Adrenal gland (tissue), 9 donors: ENCODE measurements at regions not wholly inside any gene's neighbourhood (a gene's known extent, or its start where the extent isn't known, plus 50 kb on each side); places are given as distances from the start of the nearest gene placed in this dataset.

ENCODE experiments used
- DNase-seq, 7 donors: peaks; one replicate each; pipeline ENCODE4 v3.0.0-alpha.2; 2019 to 2020
- H3K27ac ChIP-seq, 5 donors: fragments of 200-600 bp; sonication (generic) in 4 of 5; 1 replicate in 3 of 5; 2 replicates in 2 of 5; pipeline versions ENCODE4 v1.5.1 to v1.8.0; 2016 to 2020; ENCODE audit warnings: mild to moderate bottlenecking in 1 of 5
- H3K27me3 ChIP-seq: fragments of 200-600 bp; 2 replicates; pipeline ENCODE4 v1.8.0; 2021
- H3K36me3 ChIP-seq, 2 donors: fragments of 200-600 bp; replicated peaks in 1 of 2; 1 replicate in 1 of 2; 2 replicates in 1 of 2; pipeline versions ENCODE4 v1.5.1 to v1.8.0; 2018 to 2022
- H3K4me1 ChIP-seq, 2 donors: fragments of 200-600 bp; replicated peaks in 1 of 2; 1 replicate in 1 of 2; 2 replicates in 1 of 2; pipeline versions ENCODE4 v1.5.1 to v1.8.0; 2018 to 2021
- H3K4me3 ChIP-seq, 4 donors: fragments of 200-600 bp; sonication (generic) in 3 of 4; one replicate each; pipeline ENCODE4 v1.5.1; 2016 to 2018
- H3K9me3 ChIP-seq, 3 donors: fragments of 200-600 bp; sonication (generic) in 1 of 3; replicated peaks in 1 of 3; 1 replicate in 2 of 3; 2 replicates in 1 of 3; pipeline versions ENCODE4 v1.5.1 to v1.8.0; 2016 to 2021
- POLR2A ChIP-seq, 2 donors: fragments of 450-650 bp; IDR thresholded peaks; one replicate each; pipeline ENCODE4 v1.6.1; 2017; ENCODE audit warnings: antibody characterized with exemption in 2 of 2, mild to moderate bottlenecking in 2 of 2, moderate library complexity in 1 of 2
- WGBS, 4 donors: extraction: QIAGEN DNeasy Blood & Tissue Kit in 2 of 4; methylation state at CpG; one replicate each; pipeline versions ENCODE4 v1.1.5 to v1.1.7; 2013 to 2017; 5-methylcytosine and 5-hydroxymethylcytosine counted together
- intact Hi-C, 2 donors: fragments of 100-400 bp; cut with DNase I; formaldehyde crosslinking; loops; one replicate each; pipeline versions ENCODE4 v1.14.1 to v1.15.0; 2022 to 2023
- TF ChIP-seq, protein P1 (sequence below), 6 experiments: fragments of 450-650 bp in 4 of 6; fragments of 200-600 bp in 2 of 6; sonication (generic) in 1 of 6; IDR thresholded peaks; 1 replicate in 5 of 6; 2 replicates in 1 of 6; pipeline versions ENCODE4 v1.5.1 to v1.8.0; 2016 to 2021; ENCODE audit warnings: antibody characterized with exemption in 6 of 6, mild to moderate bottlenecking in 2 of 6, moderate library complexity in 1 of 6
- donor health status: healthy with polysubstance abuse.
- donor health status: Bipolar disorder and iron deficiency.
- donor health status: DM: yes; HTN: yes; CAD: no.
- donor health status: DM: no; HTN: no; CAD: no.
- donor health status: DM: no; HTN: no; CAD: no.

DNA sequence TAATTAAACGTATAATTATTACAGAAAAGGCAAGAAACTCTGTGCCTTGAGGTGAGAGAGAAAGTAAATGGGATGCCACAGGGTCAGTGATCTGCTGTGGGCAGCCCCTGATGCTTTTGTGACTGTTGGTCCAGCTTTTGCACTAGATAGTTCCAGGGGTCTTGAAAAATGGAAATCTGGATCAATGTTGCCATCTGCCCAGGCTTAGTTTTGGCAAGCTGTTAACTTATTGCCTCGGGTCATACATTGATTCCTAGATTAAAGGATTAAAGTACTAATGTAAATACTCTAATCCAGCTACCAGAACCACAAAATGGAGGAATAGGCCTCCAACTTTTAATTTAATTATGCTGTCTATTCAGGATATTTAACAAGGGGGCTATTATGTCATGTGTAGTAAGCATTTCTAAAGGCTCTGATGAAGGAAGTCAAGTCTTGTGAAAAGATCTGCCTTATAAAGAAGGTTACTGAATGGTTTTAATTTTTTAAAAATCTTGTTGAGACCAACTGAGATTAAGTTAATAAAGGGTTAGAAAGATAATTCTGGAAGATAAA is 376.0 kb upstream of the HS3ST5 start:
- intact Hi-C loops: no loop called here
- no peaks in the 10 kb centered on the region for H3K36me3 ChIP-seq
- no peak overlapping the region for H3K27ac ChIP-seq
- no peaks in the 10 kb centered on the region for H3K4me1 ChIP-seq
- no peak for DNase-seq
- H3K27me3 ChIP-seq: no peaks in the 10 kb centered on the region
- no peak for TF ChIP-seq POLR2A (IDR thresholded peaks at IDR 0.05)
- TF ChIP-seq, protein P1, sequence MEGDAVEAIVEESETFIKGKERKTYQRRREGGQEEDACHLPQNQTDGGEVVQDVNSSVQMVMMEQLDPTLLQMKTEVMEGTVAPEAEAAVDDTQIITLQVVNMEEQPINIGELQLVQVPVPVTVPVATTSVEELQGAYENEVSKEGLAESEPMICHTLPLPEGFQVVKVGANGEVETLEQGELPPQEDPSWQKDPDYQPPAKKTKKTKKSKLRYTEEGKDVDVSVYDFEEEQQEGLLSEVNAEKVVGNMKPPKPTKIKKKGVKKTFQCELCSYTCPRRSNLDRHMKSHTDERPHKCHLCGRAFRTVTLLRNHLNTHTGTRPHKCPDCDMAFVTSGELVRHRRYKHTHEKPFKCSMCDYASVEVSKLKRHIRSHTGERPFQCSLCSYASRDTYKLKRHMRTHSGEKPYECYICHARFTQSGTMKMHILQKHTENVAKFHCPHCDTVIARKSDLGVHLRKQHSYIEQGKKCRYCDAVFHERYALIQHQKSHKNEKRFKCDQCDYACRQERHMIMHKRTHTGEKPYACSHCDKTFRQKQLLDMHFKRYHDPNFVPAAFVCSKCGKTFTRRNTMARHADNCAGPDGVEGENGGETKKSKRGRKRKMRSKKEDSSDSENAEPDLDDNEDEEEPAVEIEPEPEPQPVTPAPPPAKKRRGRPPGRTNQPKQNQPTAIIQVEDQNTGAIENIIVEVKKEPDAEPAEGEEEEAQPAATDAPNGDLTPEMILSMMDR (IDR thresholded peaks at IDR 0.05): no peak
- 74 to 82% (median 79%) methylated on average over 2 of the region's 2 CpGs for WGBS, 4 donors
- no peaks in the 10 kb centered on the region for H3K9me3 ChIP-seq
- H3K4me3 ChIP-seq: no peak overlapping the region

DNA sequence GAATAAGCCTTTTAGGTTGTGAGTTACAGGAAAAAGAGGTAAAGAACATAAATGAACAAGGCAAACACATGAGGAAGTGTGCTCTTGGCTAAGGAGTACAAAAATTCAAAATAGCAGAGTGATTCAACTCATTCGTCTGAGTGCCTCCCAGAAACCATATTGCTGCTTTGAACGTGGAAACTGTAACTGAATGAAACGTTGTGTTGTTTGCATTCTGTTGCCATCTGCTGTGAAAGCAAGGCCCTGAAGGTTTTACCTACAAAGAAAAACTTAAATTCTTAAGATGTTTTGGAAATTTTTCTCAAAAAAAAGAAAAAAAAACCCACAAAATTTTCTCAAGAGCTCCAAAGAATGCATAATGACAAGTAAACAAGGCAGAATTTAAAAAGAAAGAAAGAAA is 375.4 kb upstream of the HS3ST5 start:
- intact Hi-C loops: no loop called here
- H3K4me1 ChIP-seq: no peaks in the 10 kb centered on the region
- TF ChIP-seq, protein P1 (IDR thresholded peaks at IDR 0.05): no peak
- TF ChIP-seq POLR2A (IDR thresholded peaks at IDR 0.05): no peak
- no peaks in the 10 kb centered on the region for H3K9me3 ChIP-seq
- no peak overlapping the region for H3K27ac ChIP-seq
- no peaks in the 10 kb centered on the region for H3K36me3 ChIP-seq
- no peak for DNase-seq
- H3K27me3 ChIP-seq: no peaks in the 10 kb centered on the region
- H3K4me3 ChIP-seq: no peak overlapping the region
- WGBS, 4 donors: 56 to 70% (median 68%) methylated on average over 3 of the region's 3 CpGs

DNA sequence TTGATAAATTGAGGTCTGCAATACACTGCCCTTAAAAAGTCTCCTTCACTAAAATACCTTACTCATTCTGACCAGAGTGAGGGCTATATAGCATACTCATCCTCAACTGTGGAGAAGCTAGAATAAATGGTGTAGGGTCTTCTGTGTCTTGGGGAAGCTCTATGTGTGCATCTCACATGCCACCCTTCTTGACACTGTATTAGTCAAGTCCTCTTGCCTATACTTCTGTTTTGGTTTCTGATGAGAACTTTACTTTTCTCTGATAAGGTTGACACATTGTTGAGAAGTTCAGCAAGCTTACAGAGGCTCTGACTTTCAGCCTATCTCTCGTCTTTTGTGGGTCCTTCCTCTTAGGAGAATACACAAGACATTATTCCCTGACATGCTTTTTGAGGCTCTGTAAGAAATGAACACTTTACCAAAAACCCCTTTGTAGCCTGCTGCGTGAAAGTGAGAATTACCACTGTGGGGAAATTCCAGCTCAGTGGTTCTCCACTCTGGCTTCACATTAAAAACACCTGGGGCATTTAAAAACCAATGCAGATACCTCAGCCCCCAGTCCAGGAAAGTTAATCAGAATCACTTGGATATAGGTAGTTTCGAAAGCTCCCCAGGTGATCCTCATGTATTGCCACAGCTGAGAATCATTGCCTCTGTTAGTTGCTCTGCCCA is 372.1 kb upstream of the HS3ST5 start:
- Histone ChIP-seq H3K4me3 (no peak overlapping the region), H3K36me3 (no peaks in the 10 kb centered on the region), H3K4me1 (no peaks in the 10 kb centered on the region), H3K9me3 (no peaks in the 10 kb centered on the region), H3K27ac (no peak overlapping the region), H3K27me3 (no peaks in the 10 kb centered on the region)
- no peak for DNase-seq
- intact Hi-C loops: no loop called here
- no peak for TF ChIP-seq POLR2A (IDR thresholded peaks at IDR 0.05)
- TF ChIP-seq, protein P1 (IDR thresholded peaks at IDR 0.05): no peak
- 65 to 76% (median 70%) methylated on average over 3 of the region's 3 CpGs for WGBS, 4 donors

DNA sequence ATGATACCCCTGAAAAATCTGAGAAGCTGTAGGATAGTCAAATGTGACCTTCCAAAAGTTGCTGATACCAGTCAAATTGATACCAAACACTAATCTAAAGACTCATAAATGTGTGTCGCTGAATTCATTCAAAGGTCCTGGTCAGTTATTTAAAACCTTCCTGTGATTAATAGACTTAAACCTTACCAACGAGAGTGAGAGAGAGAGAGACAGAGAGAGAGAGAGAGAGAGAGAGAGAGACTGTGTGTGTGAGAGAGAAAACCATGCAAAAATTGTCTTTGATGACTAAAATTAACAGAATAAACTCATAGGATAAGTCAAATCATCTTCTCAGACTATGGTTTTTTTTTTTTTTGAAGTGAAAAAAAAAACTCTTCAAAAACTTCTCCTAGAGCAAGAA is 370.9 kb upstream of the HS3ST5 start:
- TF ChIP-seq, protein P1 (IDR thresholded peaks at IDR 0.05): no peak
- no peak for TF ChIP-seq POLR2A (IDR thresholded peaks at IDR 0.05)
- no peaks in the 10 kb centered on the region for H3K9me3 ChIP-seq
- H3K4me3 ChIP-seq: no peak overlapping the region
- WGBS, 4 donors: 66 to 83% (median 75%) methylated on average over 2 of the region's 2 CpGs
- no peaks in the 10 kb centered on the region for H3K36me3 ChIP-seq
- H3K27me3 ChIP-seq: no peaks in the 10 kb centered on the region
- no peak overlapping the region for H3K27ac ChIP-seq
- H3K4me1 ChIP-seq: no peaks in the 10 kb centered on the region
- no peak for DNase-seq
- intact Hi-C loops: no loop called here
